ENCODE measurements at regions not wholly inside any gene's neighbourhood (a gene's known extent, or its start where the extent isn't known, plus 50 kb on each side); places are given as distances from the start of the nearest gene placed in this dataset.
A peak's percentile ranks its signal among the peaks of the same experiment; 100 is the strongest.

DNA sequence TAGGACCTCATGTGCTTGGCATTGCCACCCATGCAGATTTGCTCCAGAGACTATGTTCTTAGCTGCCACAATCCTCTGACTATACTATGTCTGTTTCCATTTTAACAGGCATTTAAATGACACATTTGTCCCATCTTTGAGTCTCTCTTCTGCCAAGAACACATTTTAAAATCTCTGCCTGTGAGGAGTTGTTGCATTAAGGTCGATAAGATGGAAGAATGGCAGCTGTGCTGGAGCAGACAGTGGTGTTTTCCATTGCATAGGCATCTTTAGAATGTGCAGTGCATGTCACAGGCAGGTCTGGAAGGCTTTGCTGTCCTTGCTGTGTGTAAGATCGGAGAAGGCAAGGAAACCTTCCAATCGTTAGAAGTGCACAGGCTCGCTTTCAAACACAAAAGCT lies 70.9 kb upstream of the CELF2 start:
- no peak for DNase-seq
- intact Hi-C loops (cut with DNase I), result no loop called here
- no peak for ATAC-seq

DNA sequence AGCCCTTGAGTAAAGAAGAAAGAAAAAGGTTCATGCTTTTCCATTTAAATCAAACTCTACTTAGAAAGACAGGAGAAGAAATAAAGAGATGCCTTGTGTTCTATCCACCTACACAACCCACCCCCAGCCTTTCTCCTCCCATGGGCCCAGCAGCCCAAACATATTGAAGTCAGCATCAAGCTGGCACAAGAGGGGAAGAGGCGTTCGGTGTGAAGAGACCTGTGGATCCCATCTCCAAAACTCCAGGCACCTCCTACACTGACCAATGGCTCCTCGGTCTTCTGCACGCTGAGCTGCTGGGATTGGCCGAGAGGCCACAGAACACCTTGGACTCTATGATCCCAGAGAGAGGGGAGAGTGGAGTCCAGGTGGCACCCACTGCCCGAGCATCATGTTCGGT lies 66.0 kb upstream of the CELF2 start:
- ATAC-seq (no peak), DNase-seq (no peak)
- intact Hi-C loops (cut with DNase I), result loop anchor here in 1 of 2 donors (10.0 kb wide), 1 partner anchor 323 kb away; no protein-coding TSS in a partner anchor

DNA sequence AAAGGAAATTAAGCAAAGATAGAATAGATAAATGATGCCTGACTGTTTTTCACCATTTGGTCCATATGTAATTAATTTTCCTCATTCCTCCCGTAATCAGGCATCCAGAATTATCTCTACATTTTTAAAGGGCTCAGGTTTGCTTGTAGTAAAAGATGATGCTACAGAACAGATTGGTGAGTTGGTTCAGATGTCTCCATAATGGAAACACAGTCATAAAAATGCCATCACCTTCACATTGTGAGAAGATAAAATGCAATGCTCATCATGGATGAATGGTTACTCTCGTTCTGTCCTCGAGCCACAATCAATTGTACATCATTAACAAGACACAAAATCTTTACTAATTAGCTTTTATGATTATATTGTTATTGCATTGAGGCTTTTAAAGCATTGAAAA lies 64.9 kb upstream of the CELF2 start:
- intact Hi-C loops (cut with DNase I), result loop anchor here in 1 of 2 donors (10.0 kb wide), 1 partner anchor 322 kb away; no protein-coding TSS in a partner anchor
- ATAC-seq (no peak), DNase-seq (no peak)

DNA sequence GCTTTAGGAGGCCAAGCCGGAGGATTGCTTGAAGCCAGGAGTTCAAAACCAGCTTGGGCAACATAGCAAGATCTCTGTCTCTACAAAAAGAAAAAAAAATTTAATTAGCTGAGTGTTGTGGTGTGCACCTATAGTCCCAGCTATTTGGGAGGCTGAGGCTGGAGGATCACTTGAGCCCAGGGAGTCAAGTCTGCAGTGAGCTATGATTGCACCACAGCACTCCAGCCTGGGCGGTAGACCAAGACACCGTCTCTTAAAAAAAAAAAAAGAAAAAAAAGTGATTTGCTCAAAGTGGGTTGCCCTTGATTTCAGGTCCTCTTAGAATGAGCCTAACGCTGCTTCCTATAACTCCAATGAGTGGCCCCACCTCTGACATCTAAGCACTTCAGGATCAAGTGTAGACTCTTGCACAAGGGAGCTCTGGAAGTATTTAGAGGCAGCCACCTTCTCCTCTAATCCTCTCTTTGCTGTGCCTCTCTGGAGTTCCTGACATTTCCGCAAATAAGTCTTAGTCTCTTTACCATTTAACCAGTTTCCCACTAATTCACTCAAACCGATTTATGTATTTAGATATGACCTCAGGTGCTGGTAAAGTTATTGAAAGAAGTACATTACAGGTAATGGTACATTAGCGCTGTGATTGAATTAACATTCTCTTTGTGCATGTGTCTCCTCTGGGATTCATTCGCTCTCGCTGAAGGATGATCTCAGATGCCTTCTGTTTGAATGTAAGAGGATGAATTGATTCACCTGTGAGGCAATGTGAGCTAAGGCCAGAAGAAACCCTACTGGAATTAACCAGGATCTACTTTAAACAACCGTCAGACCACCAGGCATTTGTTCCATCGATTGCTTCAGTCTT lies 60.8 kb upstream of the CELF2 start:
- no peak for ATAC-seq
- intact Hi-C loops (cut with DNase I), result loop anchor here in 1 of 2 donors (10.0 kb wide), 1 partner anchor 318 kb away; no protein-coding TSS in a partner anchor
- no peak for DNase-seq

DNA sequence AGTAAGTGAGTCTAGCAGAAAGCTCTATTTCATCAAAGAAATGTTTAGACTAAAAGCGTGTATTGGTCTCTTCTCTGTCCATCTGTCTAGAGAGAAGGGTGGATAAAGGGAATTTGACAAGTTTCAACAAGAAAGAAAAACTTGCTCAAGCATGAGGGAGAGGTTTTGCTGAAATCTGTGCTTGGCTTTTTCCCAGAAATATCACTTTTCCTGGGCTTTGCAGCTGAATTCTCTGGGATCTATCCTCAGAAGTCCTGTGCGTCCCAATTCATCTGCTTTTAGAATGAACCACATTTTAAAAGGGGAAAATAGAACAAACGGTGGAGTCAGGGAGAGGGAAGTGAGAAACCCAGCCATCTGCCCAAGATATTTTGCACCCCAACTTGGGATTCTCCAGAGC lies 59.6 kb upstream of the CELF2 start:
- no peak for DNase-seq
- no peak for ATAC-seq
- intact Hi-C loops (cut with DNase I), result loop anchor here in 1 of 2 donors (10.0 kb wide), 1 partner anchor 317 kb away; no protein-coding TSS in a partner anchor

DNA sequence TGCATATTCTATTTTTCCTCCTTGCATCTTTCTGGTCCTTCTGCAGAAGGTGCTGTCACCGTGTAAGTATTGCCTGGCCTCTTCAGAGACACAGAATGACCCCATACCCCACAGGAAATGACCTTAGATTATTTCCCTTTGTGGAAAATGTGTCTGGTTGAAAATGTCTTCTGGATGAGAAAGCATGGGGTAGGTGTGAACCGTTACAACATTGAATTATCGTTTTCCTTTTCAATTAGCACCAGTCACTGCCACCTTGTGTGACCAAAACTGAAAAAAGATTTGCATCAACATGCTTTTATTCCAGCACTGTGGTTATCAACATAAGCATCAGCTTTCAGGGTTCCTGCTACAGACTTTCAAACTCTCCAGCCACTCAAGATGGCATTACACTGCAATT lies 58.0 kb upstream of the CELF2 start:
- DNase-seq (no peak), ATAC-seq (no peak)
- intact Hi-C loops (cut with DNase I), result loop anchor here in 1 of 2 donors (10.0 kb wide), 1 partner anchor 315 kb away; no protein-coding TSS in a partner anchor

DNA sequence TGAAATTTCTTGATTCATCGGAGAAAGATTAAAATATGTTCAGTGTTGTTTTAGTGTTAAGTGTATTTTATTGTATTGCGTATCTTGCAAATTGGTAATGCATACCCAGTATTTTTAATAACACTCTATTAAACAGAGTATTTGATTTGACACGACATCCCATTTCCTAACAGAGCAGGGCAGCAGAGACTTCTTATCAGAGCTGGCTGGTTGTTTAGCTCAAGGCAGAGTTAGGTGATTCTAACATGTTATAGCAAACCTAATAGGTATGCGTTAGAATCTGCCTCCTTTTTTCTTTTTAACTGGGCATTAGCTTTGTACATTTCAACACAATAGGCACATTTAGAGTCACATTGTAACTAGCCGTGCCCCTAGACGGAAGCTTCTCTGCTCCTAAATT lies 57.1 kb upstream of the CELF2 start:
- DNase-seq (no peak), ATAC-seq (no peak)
- intact Hi-C loops (cut with DNase I), result no loop called here

DNA sequence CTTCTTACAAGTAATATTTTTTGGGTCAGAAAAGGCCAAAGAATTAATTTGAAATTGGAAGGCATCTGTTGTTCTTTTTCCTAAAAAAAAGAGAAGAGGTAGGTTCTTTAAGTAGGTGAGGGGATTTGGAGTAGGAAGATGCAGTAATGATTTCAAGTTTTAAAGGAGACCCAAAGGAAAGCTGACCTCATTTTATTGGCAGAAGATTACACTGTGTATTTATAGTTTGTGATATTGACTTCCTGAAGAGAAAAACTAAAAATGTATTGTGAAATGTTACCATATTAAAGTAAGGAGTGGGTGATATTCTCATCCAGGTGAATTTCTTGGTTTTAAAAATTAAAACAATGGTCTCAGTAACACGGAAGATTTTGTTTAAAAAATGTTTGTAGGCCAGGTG lies 56.6 kb upstream of the CELF2 start:
- intact Hi-C loops (cut with DNase I), result no loop called here
- DNase-seq (no peak), ATAC-seq (no peak)

DNA sequence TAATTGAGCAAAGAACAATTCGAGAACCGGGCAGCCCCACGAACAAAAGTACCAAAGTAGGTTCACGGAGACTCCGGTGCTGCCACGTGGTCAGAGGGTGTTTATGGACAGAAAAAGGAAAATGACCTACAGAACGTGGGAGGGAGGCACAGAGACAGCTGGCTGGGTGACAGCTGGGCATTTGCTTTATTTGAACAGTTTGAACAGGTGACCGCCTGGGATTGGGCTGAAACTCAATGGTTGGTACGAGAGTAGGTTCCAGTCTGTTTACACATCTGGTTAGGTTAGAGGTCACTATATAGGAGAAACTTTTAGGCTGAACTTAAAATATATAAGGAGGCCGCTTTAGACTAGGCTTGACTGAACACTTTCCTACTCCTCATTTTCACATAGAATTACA lies 50.6 kb upstream of the CELF2 start:
- intact Hi-C loops (cut with DNase I), result no loop called here
- ATAC-seq, result no peak

DNA sequence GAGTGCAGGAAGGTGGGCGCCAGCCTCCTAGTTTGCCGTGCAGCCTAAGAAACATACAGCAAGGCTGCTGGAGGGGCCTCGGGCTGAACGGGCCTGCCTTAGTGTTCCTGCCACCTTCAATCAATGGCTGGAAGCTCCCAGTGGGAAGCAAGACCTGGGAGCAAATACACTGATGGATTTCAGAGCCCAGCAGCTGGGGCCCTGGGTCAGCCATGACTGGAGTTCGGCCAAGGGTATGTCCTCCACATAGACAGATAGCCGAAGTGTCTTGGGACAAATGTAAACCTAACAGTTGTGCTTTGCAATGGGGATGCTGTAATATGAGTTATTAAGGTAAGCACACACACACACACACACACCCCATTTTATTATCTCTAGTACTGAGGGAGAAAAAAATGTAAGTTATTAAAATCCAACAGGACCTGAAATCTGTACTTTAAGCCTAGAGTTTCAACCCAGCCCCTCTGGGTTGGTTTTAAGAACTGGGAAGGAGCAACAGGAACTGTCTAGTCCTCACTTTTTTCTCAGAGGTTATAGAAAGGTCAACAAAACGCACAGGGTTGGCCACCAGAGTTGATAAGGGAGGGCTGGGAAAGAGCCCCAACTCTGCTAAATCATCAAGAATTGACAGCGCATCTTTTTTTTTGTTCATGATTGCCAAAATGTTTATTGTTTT lies 50.0 kb upstream of the CELF2 start:
- intact Hi-C loops (cut with DNase I), result no loop called here
- ATAC-seq (peak in 1 of 2 donors; percentile 35), DNase-seq (no peak)

More for the DNA sequence above, 50.6 kb upstream of the CELF2 start:
- DNase-seq, result no peak
